SK-MEL-5 (cell line): ENCODE measurements at regions not wholly inside any gene's neighbourhood (a gene's known extent, or its start where the extent isn't known, plus 50 kb on each side); places are given as distances from the start of the nearest gene placed in this dataset.

ENCODE experiments used
- DNase-seq: peaks from one replicate; pipeline ENCODE4 v3.0.0-alpha.2; 2016; ENCODE audit warnings: low read depth, low spot score
- in situ Hi-C: cut with HindIII; loops from 2 replicates; pipeline ENCODE4 v1.10.0; 2016; ENCODE audit warnings: low sequenced_read_pairs, high pct_unique_total_duplicates, low pct_unique_long_range_greater_than_20kb

DNA sequence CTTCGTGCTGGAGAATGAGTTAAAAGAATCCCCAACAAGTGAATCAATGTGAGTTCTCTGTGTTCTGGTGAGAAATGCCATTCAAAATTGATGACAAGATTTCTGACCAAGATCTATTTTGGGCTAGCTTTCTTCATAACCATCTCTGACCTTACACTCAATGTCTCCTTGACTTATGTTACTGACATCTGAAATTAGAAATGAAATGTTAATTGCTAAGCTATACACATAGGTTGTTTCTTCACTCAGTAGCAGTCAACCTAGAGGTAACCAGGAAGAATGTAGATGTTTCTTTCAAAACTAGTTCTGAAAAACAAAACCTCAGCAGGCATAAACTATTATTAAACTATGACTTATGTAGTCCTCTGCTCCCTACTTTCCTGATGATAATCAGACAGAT lies 2220.7 kb upstream of the C9orf72 start:
- in situ Hi-C loops: no loop called here
- DNase-seq: no peak

DNA sequence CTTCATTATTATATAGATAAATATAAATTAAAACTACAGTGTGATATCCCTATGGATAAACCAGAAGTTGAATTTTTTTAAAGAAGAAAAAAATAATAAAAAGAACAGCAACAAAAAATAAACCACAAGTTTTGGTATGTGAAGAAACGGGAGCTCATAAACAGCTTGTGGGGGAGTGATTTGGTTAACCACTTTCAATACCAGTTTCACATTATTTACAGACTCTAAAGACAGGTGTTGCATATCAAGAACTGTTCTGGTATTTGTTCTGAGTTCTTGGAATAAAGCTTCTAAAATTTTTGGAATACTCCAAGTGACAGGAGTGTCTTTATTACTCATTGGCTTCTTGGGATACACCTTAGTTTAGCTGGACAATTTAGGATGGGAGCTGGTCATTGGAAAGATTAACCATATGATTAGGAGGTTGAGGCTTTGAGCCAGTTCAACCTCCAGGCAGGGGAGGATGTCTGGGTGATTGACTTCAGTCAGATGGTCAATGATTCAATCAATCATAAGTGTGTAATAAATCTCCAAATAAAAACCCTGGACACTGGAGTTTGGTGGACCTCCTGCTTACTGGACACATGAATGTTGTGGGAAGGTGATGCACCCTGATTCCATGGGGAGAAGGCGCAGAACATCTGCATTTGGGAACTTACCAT lies 2223.1 kb upstream of the C9orf72 start:
- DNase-seq: no peak
- in situ Hi-C loops: no loop called here

DNA sequence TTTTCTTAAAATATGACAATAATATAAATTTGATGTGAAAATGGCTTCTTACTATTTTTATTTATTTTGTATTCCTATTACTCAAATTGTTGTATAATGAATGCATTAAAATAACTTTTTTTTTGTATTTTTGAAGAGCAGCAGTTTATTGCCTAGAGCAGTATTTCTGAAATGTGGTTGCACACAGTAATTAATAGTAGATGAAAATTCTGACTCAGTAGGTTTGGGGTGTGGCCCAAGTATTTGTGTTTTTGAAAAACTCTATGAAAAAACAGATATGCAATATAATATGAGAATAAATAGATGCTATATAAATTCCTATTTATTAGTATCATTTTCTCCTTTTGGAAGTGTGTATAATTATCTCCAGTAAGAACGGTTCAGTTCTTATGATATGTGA lies 2225.3 kb upstream of the C9orf72 start:
- DNase-seq: no peak
- in situ Hi-C loops: no loop called here

DNA sequence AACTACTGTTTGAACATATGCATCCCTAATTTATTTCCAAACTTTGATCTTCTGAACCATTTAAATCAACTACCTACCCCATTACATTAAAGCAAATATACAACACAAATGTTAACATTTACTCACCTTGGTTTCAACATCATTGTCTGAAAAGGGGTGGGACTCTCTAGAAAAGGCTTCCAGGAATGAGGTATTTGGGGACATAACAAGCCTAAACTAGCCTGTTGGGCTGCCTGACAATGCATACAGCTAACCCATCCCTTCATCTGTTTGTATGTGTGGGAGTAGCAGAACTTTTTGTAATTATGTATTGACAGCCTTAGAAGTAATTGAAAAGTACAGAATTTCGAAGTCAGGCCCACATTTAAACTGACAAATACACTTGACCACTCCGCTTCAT lies 2225.9 kb upstream of the C9orf72 start:
- in situ Hi-C loops: no loop called here
- no peak for DNase-seq

DNA sequence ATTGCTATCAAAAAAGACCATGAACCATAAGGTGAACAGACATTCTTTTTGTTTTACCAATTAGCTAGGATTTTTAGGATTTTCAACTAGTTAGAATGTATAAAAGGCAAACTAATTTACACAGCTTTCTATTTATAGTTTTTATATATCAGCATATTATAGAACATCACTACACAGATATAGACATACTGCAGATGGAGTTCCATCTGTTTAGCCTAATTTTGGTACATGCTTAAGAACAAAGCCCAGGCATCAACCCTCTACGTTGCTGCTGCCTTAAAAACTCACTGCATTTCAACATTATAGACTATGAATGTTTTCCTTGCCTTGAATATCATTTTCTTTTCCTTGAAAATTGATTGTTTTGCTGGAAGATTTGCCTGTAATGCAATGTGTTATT lies 2227.5 kb upstream of the C9orf72 start:
- in situ Hi-C loops: no loop called here
- DNase-seq: no peak

DNA sequence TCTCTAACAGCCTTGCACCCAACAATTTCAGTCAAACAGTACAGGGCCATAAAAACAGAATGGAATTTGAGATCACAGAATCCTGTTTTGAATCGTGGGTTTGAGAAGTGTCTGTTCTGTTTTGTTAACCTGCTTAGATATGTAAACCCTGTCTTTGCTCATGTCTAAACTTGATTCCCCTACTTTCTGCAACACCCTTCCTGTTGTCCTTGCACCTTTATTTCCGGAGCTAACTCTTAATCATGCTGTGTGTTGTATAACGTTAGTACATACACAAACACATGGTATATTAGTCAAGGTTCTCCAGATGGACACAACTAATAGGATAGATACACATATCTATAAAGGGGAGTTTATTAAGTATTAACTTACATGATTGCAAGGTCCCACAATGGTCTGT lies 2229.2 kb upstream of the C9orf72 start:
- in situ Hi-C loops: no loop called here
- no peak for DNase-seq

DNA sequence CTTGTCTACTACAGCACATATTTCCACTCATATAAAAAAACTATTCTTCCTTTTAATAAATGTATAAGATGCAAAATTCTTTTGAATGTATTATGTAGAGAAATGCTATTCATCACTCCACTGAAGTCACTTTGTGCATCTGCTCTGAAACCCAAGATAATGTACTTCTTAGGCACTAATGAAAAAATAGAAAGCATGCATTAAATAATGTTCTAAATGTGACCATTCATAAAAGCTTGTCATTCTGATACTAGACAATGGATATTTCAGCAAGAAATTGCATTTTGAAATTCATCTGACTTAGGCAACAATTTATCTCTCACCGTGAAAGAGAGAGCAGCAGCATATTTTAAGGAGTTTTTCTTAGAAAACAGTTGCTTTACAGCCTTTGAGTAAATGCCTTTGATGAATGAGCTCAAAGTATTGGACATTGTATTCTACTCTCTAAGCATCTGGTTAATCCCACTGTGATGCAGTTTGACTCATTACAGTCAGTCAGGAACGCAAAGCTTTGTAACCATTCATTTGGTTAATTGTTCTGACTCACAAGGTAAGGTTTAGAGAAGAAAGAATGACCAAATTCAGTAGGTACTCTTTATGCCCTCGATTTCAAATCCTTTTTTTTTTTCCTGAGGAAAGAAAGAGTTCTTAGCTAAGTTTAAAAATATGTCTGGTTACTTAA lies 2233.8 kb upstream of the C9orf72 start:
- no peak for DNase-seq
- in situ Hi-C loops: no loop called here

DNA sequence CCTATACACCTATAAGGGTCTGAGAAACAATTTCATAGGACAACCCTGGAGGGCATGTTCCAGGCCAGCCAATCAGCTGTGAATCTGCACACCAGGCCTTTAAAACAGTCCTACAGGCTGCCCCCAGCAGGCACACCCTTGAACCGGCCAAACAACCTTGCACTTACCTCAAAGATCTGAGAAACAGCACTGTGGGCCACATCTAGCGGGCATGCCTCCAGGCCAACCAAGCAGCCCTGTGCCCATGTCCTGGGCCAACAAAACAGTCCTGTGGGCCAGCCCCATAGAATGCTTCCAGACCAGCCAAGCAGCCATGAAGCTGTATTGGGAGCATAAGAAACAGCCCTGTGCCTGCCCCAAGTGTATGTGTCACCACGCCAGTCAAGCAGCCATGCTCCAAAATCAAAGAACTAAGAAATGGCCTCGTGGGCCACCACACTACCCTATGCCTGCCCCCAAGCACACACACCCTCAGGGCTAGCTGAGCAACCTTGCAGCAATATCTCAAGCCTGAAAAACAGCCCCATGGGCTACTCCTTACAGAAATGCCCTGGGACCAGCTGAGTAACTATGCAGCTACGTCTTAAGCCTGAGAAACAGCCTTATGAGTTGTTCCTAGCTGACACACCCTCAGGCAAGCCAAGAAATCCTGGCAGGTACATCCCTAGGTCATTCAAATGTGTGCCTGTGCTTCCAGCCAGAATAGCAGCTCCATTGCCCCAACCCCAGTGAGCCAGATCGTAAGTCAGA lies 2243.8 kb upstream of the C9orf72 start:
- DNase-seq: no peak
- in situ Hi-C loops: no loop called here

DNA sequence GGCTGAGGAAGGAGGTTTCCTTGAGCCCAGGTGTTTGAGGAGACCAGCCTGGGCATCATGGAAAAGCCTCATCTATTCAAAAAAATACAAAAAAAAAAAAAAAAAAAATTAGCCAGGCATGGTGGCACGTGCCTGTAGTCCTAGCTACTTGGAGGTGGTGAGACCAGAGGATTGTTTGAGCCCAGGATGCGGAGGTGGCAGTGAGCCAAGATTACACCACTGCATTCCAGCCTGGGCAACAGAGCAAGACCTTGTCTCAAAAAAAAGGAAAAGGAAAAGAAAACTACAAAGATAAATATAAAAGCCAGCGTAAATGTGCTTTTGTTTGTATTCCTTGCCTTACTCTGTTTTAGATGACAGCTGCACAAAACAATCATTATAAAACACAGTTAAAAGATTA lies 2249.2 kb upstream of the C9orf72 start:
- in situ Hi-C loops: no loop called here
- DNase-seq: no peak

DNA sequence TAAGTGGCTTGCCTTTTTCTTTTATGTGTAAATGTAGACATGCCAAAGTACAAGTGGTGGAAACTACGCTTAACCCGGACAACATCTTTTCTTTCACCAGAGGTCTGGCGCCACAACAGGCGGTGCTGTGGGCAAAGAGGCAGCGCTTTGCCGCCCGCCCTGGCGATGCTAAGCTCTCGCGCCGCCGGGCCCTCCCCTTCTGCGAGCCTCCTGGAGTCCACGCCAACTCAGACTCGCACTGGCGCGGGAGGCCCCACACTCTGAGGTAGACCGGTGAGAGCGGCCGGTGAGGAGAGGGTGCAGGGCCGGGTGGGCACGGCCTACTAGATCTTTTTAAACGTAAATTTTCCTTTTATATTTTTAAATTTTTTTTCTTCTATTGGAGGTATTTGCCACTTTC lies 2253.1 kb upstream of the C9orf72 start:
- in situ Hi-C loops: no loop called here
- DNase-seq: no peak

DNA sequence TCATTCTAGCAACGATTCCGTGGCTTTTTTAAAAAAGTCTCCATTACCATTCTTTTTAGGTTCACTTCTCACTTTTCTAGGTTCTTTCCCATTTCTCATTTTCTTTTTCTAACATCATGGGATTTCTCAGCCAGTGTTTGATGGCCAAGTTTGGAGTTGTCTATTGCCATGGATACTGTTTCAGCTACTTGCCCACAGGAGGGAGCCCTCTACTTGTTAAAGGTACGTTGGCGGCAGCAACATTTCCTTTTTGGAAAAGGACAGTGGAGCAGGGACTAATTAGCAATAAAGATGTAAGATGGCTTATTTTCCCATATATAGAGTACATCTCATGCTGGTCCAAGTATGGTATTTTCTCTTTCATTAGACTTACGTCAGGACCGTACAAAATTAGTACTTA lies 2257.5 kb upstream of the C9orf72 start:
- in situ Hi-C loops: no loop called here
- peak; percentile 58 for DNase-seq

DNA sequence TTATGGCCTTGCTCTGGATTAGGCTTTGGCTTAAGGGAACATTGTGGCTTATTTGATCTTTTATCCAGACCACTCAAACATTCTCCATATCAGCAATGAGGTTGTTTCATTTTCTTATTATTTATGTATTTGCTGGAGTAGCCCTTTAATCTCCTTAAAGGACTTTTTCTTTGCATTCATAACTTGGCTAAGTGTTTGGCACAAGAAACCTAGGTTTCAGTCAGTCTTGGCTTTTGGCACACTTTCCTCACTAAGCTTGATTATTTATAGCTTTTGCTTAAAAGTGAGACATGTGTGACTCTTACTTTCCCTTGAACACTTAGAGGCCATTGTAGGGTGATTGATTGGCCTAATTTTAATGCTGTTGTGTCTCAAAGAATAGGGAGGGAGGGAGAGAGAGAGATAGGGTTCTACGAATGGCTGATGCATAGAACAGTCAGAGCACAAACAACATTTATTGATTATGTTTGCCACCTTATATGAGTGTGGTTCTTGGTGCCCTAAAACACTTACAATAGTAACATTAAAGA lies 2265.3 kb upstream of the C9orf72 start:
- no peak for DNase-seq
- in situ Hi-C loops: no loop called here

DNA sequence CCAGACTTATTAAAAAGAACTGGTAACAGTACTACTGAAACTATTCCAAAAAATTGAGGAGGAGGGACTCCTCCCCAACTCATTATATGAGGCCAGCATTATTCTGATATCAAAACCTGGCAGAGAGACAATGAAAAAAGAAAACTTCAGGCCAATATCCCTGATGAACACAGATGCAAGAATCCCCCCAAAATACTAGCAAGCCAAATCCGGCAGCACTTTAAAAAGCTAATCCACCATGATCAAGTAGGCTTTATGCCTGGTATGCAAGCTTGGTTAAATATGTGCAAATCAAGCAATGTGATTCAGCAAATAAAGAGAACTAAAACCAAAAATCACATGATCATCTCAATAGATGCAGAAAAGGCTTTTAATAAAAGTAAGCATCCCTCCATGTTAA lies 2271.0 kb upstream of the C9orf72 start:
- in situ Hi-C loops: no loop called here
- no peak for DNase-seq

DNA sequence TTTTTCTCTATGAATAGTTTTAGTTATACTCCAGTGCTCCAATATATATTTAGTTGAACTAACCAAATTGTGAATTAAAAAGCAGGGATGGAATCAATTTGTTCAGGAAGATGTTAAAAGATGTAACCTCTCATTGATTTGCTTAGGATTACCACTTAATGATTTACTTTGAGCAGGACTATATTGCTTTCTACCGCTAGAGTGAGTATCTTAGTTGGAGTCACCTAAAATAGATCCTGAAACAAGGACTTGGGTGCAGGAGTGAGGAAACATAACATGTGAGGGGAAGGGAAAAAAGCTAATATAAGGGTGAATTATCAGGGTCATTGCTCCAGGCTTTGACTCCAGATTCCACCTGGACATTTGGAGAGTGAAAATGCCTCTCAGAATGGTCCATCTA lies 2277.4 kb upstream of the C9orf72 start:
- peak; percentile 14 for DNase-seq
- in situ Hi-C loops: no loop called here

DNA sequence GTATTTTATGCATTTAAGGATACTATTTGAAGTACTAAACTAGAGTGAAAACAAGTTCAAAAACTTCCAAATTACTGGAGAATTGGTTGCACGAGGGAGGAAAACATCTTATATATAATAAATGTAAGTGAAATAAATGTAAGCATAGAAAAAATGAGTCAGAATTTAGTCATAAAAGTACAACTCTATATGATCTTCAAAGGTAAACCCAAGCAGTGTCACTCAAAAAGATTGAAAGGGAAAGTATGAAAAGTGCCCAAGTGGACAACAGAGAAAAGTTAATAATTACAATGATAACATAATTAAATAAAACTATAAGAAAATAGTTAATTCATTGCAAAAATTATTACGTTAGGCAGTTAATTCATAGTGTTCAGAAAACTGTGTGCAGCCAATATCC lies 2288.5 kb upstream of the C9orf72 start:
- no peak for DNase-seq
- in situ Hi-C loops: no loop called here

DNA sequence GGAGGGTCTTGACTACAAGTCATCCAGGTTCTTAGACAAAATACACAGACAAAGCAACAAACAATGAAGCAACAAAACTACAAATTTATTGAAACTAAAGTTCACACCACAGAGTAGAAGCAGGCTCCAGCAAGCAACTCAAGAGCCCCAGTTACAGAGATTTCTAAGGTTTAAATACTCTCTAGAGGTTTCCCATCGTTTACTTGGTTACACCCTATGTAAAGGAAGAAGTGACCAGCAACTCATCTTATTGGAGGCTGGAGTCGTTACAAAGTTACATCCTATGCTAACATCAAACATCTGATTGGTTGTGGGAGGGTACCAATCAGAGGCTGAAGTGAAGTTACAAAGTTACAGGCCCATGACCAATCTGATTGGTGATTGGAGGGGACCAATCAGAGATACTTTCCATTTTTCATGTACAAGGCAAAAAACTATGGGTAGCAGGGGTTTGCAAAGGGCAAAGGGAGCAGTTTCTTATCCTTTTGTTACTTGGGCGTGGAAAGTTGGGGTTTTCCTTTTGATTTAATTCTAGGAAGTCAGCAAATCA lies 2292.6 kb upstream of the C9orf72 start:
- peak; percentile 10 for DNase-seq
- in situ Hi-C loops: no loop called here

DNA sequence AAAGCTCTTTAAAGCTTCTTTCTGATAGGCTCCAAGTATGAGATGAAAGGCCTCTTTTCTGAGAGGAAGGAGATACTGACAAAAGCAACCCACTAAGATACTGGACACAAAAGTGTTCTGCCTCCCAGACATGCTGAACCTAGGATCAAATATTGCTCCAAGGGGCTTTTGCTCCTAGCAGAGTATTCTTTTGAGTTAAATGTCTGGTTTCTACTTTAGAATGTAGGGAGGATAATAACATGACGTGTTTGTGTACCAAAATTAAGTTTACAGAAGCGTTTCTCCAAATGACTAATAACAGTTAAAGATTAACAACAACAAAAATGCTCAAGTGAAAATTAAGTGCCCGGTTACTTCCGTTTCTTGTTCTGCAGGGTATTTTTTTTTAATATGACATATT lies 2293.3 kb upstream of the C9orf72 start:
- in situ Hi-C loops: no loop called here
- no peak for DNase-seq

DNA sequence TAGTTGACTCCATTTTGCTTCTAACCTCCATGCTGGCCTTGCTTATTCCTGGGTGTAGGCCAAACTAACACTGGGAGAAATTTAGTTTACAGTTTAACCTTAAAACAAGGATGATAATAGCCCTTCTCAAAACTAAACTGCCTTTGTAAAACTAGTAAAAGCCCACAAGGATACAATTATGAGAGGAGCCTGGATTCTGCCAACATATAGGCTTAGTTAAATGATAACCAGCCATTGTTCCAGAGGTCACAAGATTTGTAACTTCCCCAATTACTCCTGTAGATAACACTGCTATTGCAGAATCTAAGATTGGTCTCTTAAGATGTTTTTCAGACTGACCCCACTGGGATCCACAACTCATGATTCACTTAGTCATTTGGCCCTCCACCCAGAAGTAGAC lies 2300.3 kb upstream of the C9orf72 start:
- in situ Hi-C loops: no loop called here
- no peak for DNase-seq
